ENCODE measurements at regions not wholly inside any gene's neighbourhood (a gene's known extent, or its start where the extent isn't known, plus 50 kb on each side); places are given as distances from the start of the nearest gene placed in this dataset.

- no peak overlapping the region for H3K4me3 Mint-ChIP-seq
- intact Hi-C loops (cut with micrococcal nuclease), result no loop called here
- H3K27ac Mint-ChIP-seq, result no peak overlapping the region
- no peaks in the 10 kb centered on the region for H3K9me3 Mint-ChIP-seq
- no peaks in the 10 kb centered on the region for H3K4me1 Mint-ChIP-seq (ENCODE audit: low read depth)
- no peaks in the 10 kb centered on the region for H3K27me3 Mint-ChIP-seq
- H3K36me3 Mint-ChIP-seq (ENCODE audit: low read depth), result no peaks in the 10 kb centered on the region
Measured at GRCh38 chr18:41464278-41464677, 490.8 kb upstream of the PIK3C3 start.

GRCh38 chr18:41462946-41463345 lies 492.1 kb upstream of the PIK3C3 start:
- H3K4me1 Mint-ChIP-seq (ENCODE audit: low read depth), result no peaks in the 10 kb centered on the region
- H3K27ac Mint-ChIP-seq, result no peak overlapping the region
- H3K9me3 Mint-ChIP-seq, result no peaks in the 10 kb centered on the region
- H3K4me3 Mint-ChIP-seq, result no peak overlapping the region
- intact Hi-C loops (cut with micrococcal nuclease), result no loop called here
- H3K36me3 Mint-ChIP-seq (ENCODE audit: low read depth), result no peaks in the 10 kb centered on the region
- no peaks in the 10 kb centered on the region for H3K27me3 Mint-ChIP-seq

GRCh38 chr18:41461114-41461513 lies 493.9 kb upstream of the PIK3C3 start:
- Mint-ChIP-seq H3K27me3 (no peaks in the 10 kb centered on the region), H3K9me3 (no peaks in the 10 kb centered on the region), H3K4me1 (ENCODE audit: low read depth) (no peaks in the 10 kb centered on the region), H3K4me3 (no peak overlapping the region), H3K36me3 (ENCODE audit: low read depth) (no peaks in the 10 kb centered on the region), H3K27ac (no peak overlapping the region)
- intact Hi-C loops (cut with micrococcal nuclease), result no loop called here

- no peaks in the 10 kb centered on the region for H3K4me1 Mint-ChIP-seq (ENCODE audit: low read depth)
- H3K27ac Mint-ChIP-seq, result no peak overlapping the region
- no peaks in the 10 kb centered on the region for H3K9me3 Mint-ChIP-seq
Measured at GRCh38 chr18:41459656-41460055, 495.4 kb upstream of the PIK3C3 start.

GRCh38 chr18:41458376-41458775 lies 496.7 kb upstream of the PIK3C3 start:
- no peaks in the 10 kb centered on the region for H3K27me3 Mint-ChIP-seq
- intact Hi-C loops (cut with micrococcal nuclease), result no loop called here

More at GRCh38 chr18:41459656-41460055, 495.4 kb upstream of the PIK3C3 start:
- no peaks in the 10 kb centered on the region for H3K27me3 Mint-ChIP-seq
- intact Hi-C loops (cut with micrococcal nuclease), result no loop called here
- H3K36me3 Mint-ChIP-seq (ENCODE audit: low read depth), result no peaks in the 10 kb centered on the region
- no peak overlapping the region for H3K4me3 Mint-ChIP-seq

GRCh38 chr18:41457765-41458326 lies 497.2 kb upstream of the PIK3C3 start:
- no peaks in the 10 kb centered on the region for H3K27me3 Mint-ChIP-seq
- no peak overlapping the region for H3K4me3 Mint-ChIP-seq
- no peaks in the 10 kb centered on the region for H3K9me3 Mint-ChIP-seq
- H3K27ac Mint-ChIP-seq, result no peak overlapping the region
- no peaks in the 10 kb centered on the region for H3K36me3 Mint-ChIP-seq (ENCODE audit: low read depth)
- intact Hi-C loops (cut with micrococcal nuclease), result no loop called here
- H3K4me1 Mint-ChIP-seq (ENCODE audit: low read depth), result no peaks in the 10 kb centered on the region

More at GRCh38 chr18:41458376-41458775, 496.7 kb upstream of the PIK3C3 start:
- Mint-ChIP-seq H3K4me1 (ENCODE audit: low read depth) (no peaks in the 10 kb centered on the region), H3K4me3 (no peak overlapping the region), H3K36me3 (ENCODE audit: low read depth) (no peaks in the 10 kb centered on the region), H3K27ac (no peak overlapping the region), H3K9me3 (no peaks in the 10 kb centered on the region)

GRCh38 chr18:41456831-41457230 lies 498.2 kb upstream of the PIK3C3 start:
- Mint-ChIP-seq H3K27ac (no peak overlapping the region), H3K36me3 (ENCODE audit: low read depth) (no peaks in the 10 kb centered on the region), H3K9me3 (no peaks in the 10 kb centered on the region), H3K4me3 (no peak overlapping the region), H3K4me1 (ENCODE audit: low read depth) (no peaks in the 10 kb centered on the region), H3K27me3 (no peaks in the 10 kb centered on the region)
- intact Hi-C loops (cut with micrococcal nuclease), result no loop called here

GRCh38 chr18:41449612-41450011 lies 505.4 kb upstream of the PIK3C3 start:
- H3K36me3 Mint-ChIP-seq (ENCODE audit: low read depth), result no peaks in the 10 kb centered on the region
- no peaks in the 10 kb centered on the region for H3K27me3 Mint-ChIP-seq
- no peaks in the 10 kb centered on the region for H3K4me1 Mint-ChIP-seq (ENCODE audit: low read depth)
- H3K9me3 Mint-ChIP-seq, result peaks cover 7% of the 10 kb centered on the region
- no peak overlapping the region for H3K4me3 Mint-ChIP-seq
- intact Hi-C loops (cut with micrococcal nuclease), result no loop called here
- no peak overlapping the region for H3K27ac Mint-ChIP-seq

GRCh38 chr18:41444943-41445342 lies 510.1 kb upstream of the PIK3C3 start:
- Mint-ChIP-seq H3K27ac (no peak overlapping the region), H3K9me3 (peaks cover 29% of the 10 kb centered on the region), H3K4me1 (ENCODE audit: low read depth) (no peaks in the 10 kb centered on the region), H3K27me3 (no peaks in the 10 kb centered on the region), H3K4me3 (no peak overlapping the region), H3K36me3 (ENCODE audit: low read depth) (no peaks in the 10 kb centered on the region)
- intact Hi-C loops (cut with micrococcal nuclease), result no loop called here

GRCh38 chr18:41436772-41437171 lies 518.3 kb upstream of the PIK3C3 start:
- no peaks in the 10 kb centered on the region for H3K27me3 Mint-ChIP-seq
- no peak overlapping the region for H3K27ac Mint-ChIP-seq
- no peaks in the 10 kb centered on the region for H3K4me1 Mint-ChIP-seq (ENCODE audit: low read depth)
- H3K36me3 Mint-ChIP-seq (ENCODE audit: low read depth), result no peaks in the 10 kb centered on the region
- intact Hi-C loops (cut with micrococcal nuclease), result no loop called here
- peaks cover 12% of the 10 kb centered on the region for H3K9me3 Mint-ChIP-seq
- H3K4me3 Mint-ChIP-seq, result no peak overlapping the region

GRCh38 chr18:41418598-41418997 lies 536.4 kb upstream of the PIK3C3 start:
- intact Hi-C loops (cut with micrococcal nuclease), result no loop called here
- H3K36me3 Mint-ChIP-seq (ENCODE audit: low read depth), result no peaks in the 10 kb centered on the region
- H3K4me3 Mint-ChIP-seq, result no peak overlapping the region
- no peaks in the 10 kb centered on the region for H3K9me3 Mint-ChIP-seq
- H3K4me1 Mint-ChIP-seq (ENCODE audit: low read depth), result no peaks in the 10 kb centered on the region
- H3K27ac Mint-ChIP-seq, result no peak overlapping the region
- H3K27me3 Mint-ChIP-seq, result no peaks in the 10 kb centered on the region

GRCh38 chr18:41416044-41416443 lies 539.0 kb upstream of the PIK3C3 start:
- no peak overlapping the region for H3K27ac Mint-ChIP-seq
- H3K27me3 Mint-ChIP-seq, result no peaks in the 10 kb centered on the region
- no peaks in the 10 kb centered on the region for H3K36me3 Mint-ChIP-seq (ENCODE audit: low read depth)
- intact Hi-C loops (cut with micrococcal nuclease), result no loop called here
- no peaks in the 10 kb centered on the region for H3K9me3 Mint-ChIP-seq
- no peaks in the 10 kb centered on the region for H3K4me1 Mint-ChIP-seq (ENCODE audit: low read depth)
- H3K4me3 Mint-ChIP-seq, result no peak overlapping the region

GRCh38 chr18:41410006-41410405 lies 545.0 kb upstream of the PIK3C3 start:
- no peak overlapping the region for H3K27ac Mint-ChIP-seq
- no peaks in the 10 kb centered on the region for H3K36me3 Mint-ChIP-seq (ENCODE audit: low read depth)
- no peaks in the 10 kb centered on the region for H3K4me1 Mint-ChIP-seq (ENCODE audit: low read depth)
- H3K9me3 Mint-ChIP-seq, result no peaks in the 10 kb centered on the region
- intact Hi-C loops (cut with micrococcal nuclease), result no loop called here
- H3K27me3 Mint-ChIP-seq, result no peaks in the 10 kb centered on the region
- H3K4me3 Mint-ChIP-seq, result no peak overlapping the region

GRCh38 chr18:41406834-41407233 lies 548.2 kb upstream of the PIK3C3 start:
- Mint-ChIP-seq H3K4me1 (ENCODE audit: low read depth) (no peaks in the 10 kb centered on the region), H3K4me3 (no peak overlapping the region), H3K27ac (no peak overlapping the region), H3K9me3 (no peaks in the 10 kb centered on the region), H3K36me3 (ENCODE audit: low read depth) (no peaks in the 10 kb centered on the region), H3K27me3 (no peaks in the 10 kb centered on the region)
- intact Hi-C loops (cut with micrococcal nuclease), result no loop called here

- intact Hi-C loops (cut with micrococcal nuclease), result no loop called here
- Mint-ChIP-seq H3K4me3 (no peak overlapping the region), H3K27ac (no peak overlapping the region), H3K27me3 (no peaks in the 10 kb centered on the region), H3K4me1 (ENCODE audit: low read depth) (no peaks in the 10 kb centered on the region), H3K36me3 (ENCODE audit: low read depth) (no peaks in the 10 kb centered on the region), H3K9me3 (no peaks in the 10 kb centered on the region)
Measured at GRCh38 chr18:41396861-41397260, 558.2 kb upstream of the PIK3C3 start.

Measured in dendritic cell treated with granulocyte-macrophage colony-stimulating factor and Interleukin-4, amounts not matched to agents 40 ng/mL and 50 ng/mL, for 4 days (primary cell).